HepG2 (cell line): ENCODE measurements at regions not wholly inside any gene's neighbourhood (a gene's known extent, or its start where the extent isn't known, plus 50 kb on each side); places are given as distances from the start of the nearest gene placed in this dataset.

ENCODE experiments used
- ATAC-seq: fragments of 200-7000 bp; cut with Tn5 transposase; 3 replicates; pipeline ENCODE4 v1.9.1; 2020; ENCODE audit warnings: mild to moderate bottlenecking, moderate library complexity
- BruUV-seq: library from RNA; stranded (reverse); fragments of 400-500 nt; replicated peaks from 2 replicates; lab custom pipeline; 2021; lab: Mats Ljungman, UMichigan
- CTCF ChIA-PET: fragments of 300-600 bp; formaldehyde crosslinking; extraction: SDS; loops from one replicate; lab custom pipeline; 2021; ENCODE audit warnings: low total read pairs, inconsistent platforms, low intra/inter-chr PET ratio; lab: Yijun Ruan, JAX
- POLR2A ChIA-PET: fragments of 350-600 bp; sonication (Branson Sonifier 250); formaldehyde crosslinking; loops from one replicate; lab custom pipeline; 2020; ENCODE audit warnings: antibody characterized with exemption, inconsistent platforms; lab: Yijun Ruan, JAX
- DNase-seq: peaks from one replicate; pipeline ENCODE4 v3.0.0-alpha.2; 2015; ENCODE audit warnings: low spot score
- FAIRE-seq: peaks from 3 replicates; lab custom pipeline; 2011; peaks lifted over from hg19 to GRCh38; lab: Jason Lieb, UNC
- H2AFZ ChIP-seq: one replicate; pipeline ENCODE4 v1.6.1; 2011; ENCODE audit warnings: low read length, inconsistent platforms
- H3K27ac ChIP-seq: fragments of 300-600 bp; 3 replicates; pipeline ENCODE4 v1.8.0; 2011; ENCODE audit warnings: mixed run types, mild to moderate bottlenecking, mixed read lengths, low read length, inconsistent platforms; ENCODE audit not compliant: insufficient read depth; ENCODE audit errors: extremely low read length
- H3K27me3 ChIP-seq, 2 experiments: fragments of 200-600 bp in 1 of 2; 2 replicates in 1 of 2; 3 replicates in 1 of 2; pipeline versions ENCODE4 v1.6.0 to v1.8.0; 2011; ENCODE audit warnings: low read length in 2 of 2, mild to moderate bottlenecking in 2 of 2, moderate library complexity in 2 of 2, inconsistent platforms in 1 of 2; ENCODE audit not compliant: insufficient read depth in 2 of 2, control insufficient read depth in 1 of 2
- H3K36me3 ChIP-seq, 2 experiments: fragments of 200-600 bp in 1 of 2; replicated peaks in 1 of 2; 2 replicates in 1 of 2; 3 replicates in 1 of 2; pipeline versions ENCODE4 v1.5.1 to v1.8.0; 2011; ENCODE audit warnings: low read length in 2 of 2, inconsistent platforms in 1 of 2; ENCODE audit not compliant: insufficient read depth in 2 of 2, control insufficient read depth in 1 of 2
- H3K4me1 ChIP-seq: 2 replicates; pipeline ENCODE4 v1.5.1; 2012; ENCODE audit warnings: low read length, inconsistent platforms; ENCODE audit not compliant: insufficient read depth
- H3K4me2 ChIP-seq: 2 replicates; pipeline ENCODE4 v1.6.0; 2011; ENCODE audit warnings: low read depth, low read length, inconsistent platforms
- H3K4me3 ChIP-seq, 3 experiments: fragments of 200-600 bp in 1 of 3; sonication (generic), shearing (Covaris generic) in 1 of 3; replicated peaks in 1 of 3; 2 replicates each; pipeline ENCODE4 v1.5.1; 2011 to 2016; ENCODE audit warnings: low read length in 3 of 3, inconsistent platforms in 2 of 3, low read depth in 2 of 3, mild to moderate bottlenecking in 2 of 3, control low read depth in 1 of 3, mixed read lengths in 1 of 3; ENCODE audit not compliant: insufficient read depth in 1 of 3
- H3K79me2 ChIP-seq: one replicate; pipeline ENCODE4 v1.6.1; 2011; ENCODE audit warnings: low read length, inconsistent platforms; ENCODE audit not compliant: insufficient read depth
- H3K9ac ChIP-seq: 2 replicates; pipeline ENCODE4 v1.6.0; 2011; ENCODE audit warnings: mild to moderate bottlenecking, low read depth, low read length, inconsistent platforms; ENCODE audit not compliant: insufficient read depth
- H3K9me3 ChIP-seq: 2 replicates; pipeline ENCODE4 v1.5.1; 2012; ENCODE audit warnings: mild to moderate bottlenecking, low read length
- H4K20me1 ChIP-seq: 2 replicates; pipeline ENCODE4 v1.6.0; 2011; ENCODE audit warnings: inconsistent platforms, mild to moderate bottlenecking, low read length, moderate library complexity; ENCODE audit not compliant: insufficient read depth
- CEBPG ChIP-seq: IDR thresholded peaks from 2 replicates; pipeline ENCODE4 v1.6.1; 2016
- CREB1 ChIP-seq, 2 experiments: fragments of 450-650 bp in 1 of 2; IDR thresholded peaks; 2 replicates each; pipeline ENCODE4 v1.6.1; 2016 to 2017; ENCODE audit warnings: control low read depth in 1 of 2, mild to moderate bottlenecking in 1 of 2, missing compliant biosample characterization in 1 of 2, missing genetic modification characterization in 1 of 2
- ERF ChIP-seq: IDR thresholded peaks from 2 replicates; pipeline ENCODE4 v1.6.1; 2018; ENCODE audit warnings: missing biosample characterization, missing genetic modification reagents
- GLI4 ChIP-seq: sonication (generic); formaldehyde crosslinking; IDR thresholded peaks from 2 replicates; pipeline ENCODE4 v1.5.1; 2020; ENCODE audit warnings: missing genetic modification reagents, mild to moderate bottlenecking, moderate library complexity, borderline replicate concordance
- HNF4A ChIP-seq: sonication (generic); formaldehyde crosslinking; IDR thresholded peaks from 2 replicates; pipeline ENCODE4 v1.4.0; 2020; ENCODE audit warnings: missing genetic modification reagents
- MEF2D ChIP-seq: sonication (generic); formaldehyde crosslinking; IDR thresholded peaks from 2 replicates; pipeline ENCODE4 v1.5.1; 2020; ENCODE audit warnings: mild to moderate bottlenecking, missing genetic modification reagents
- MLX ChIP-seq: IDR thresholded peaks from 2 replicates; pipeline ENCODE4 v1.6.1; 2016
- MTERF4 ChIP-seq: sonication (generic); formaldehyde crosslinking; IDR thresholded peaks from 2 replicates; pipeline ENCODE4 v1.8.0; 2023; ENCODE audit warnings: mild to moderate bottlenecking, missing genetic modification reagents
- SNAPC4 ChIP-seq: sonication (generic); formaldehyde crosslinking; IDR thresholded peaks from 2 replicates; pipeline ENCODE4 v1.4.0; 2020; ENCODE audit warnings: mild to moderate bottlenecking, missing genetic modification reagents
- THYN1 ChIP-seq: sonication (generic); formaldehyde crosslinking; IDR thresholded peaks from 2 replicates; pipeline ENCODE4 v1.8.1; 2023; ENCODE audit warnings: low read depth, mild to moderate bottlenecking, moderate library complexity, missing genetic modification reagents, borderline replicate concordance
- ZBTB26 ChIP-seq: IDR thresholded peaks from 2 replicates; pipeline ENCODE4 v1.6.1; 2016; ENCODE audit warnings: missing compliant biosample characterization, missing genetic modification reagents, borderline replicate concordance
- ZNF143 ChIP-seq: sonication (generic); formaldehyde crosslinking; IDR thresholded peaks from 2 replicates; pipeline ENCODE4 v1.4.0; 2020; ENCODE audit warnings: missing genetic modification reagents
- ZNF274 ChIP-seq: sonication (generic); formaldehyde crosslinking; IDR thresholded peaks from 2 replicates; pipeline ENCODE4 v1.5.1; 2020; ENCODE audit warnings: mild to moderate bottlenecking, missing genetic modification reagents
- ZNF616 ChIP-seq: sonication (generic); formaldehyde crosslinking; IDR thresholded peaks from 2 replicates; pipeline ENCODE4 v1.5.0; 2020; ENCODE audit warnings: low read depth, mild to moderate bottlenecking, missing genetic modification reagents
- WGBS: methylation state at CpG from one replicate; pipeline ENCODE4 v1.1.6; 2017; ENCODE audit warnings: low lambda C conversion rate; 5-methylcytosine and 5-hydroxymethylcytosine counted together
- in situ Hi-C: cut with HindIII; loops from 2 replicates; pipeline ENCODE4 v1.10.0; 2017; ENCODE audit warnings: low pct_unique_long_range_greater_than_20kb; ENCODE audit not compliant: extremely low pct_ligation_motif_present
- intact Hi-C: fragments of 100-400 bp; cut with micrococcal nuclease; formaldehyde crosslinking; loops from one replicate; pipeline ENCODE4 v1.10.0; 2022; ENCODE audit not compliant: unreplicated experiment

- Histone ChIP-seq H3K4me3 (no peak overlapping the region), H3K79me2 (no peaks in the 10 kb centered on the region), H2AFZ (no peak overlapping the region), H3K4me2 (no peak overlapping the region), H3K4me1 (no peaks in the 10 kb centered on the region), H3K9me3 (no peaks in the 10 kb centered on the region), H3K27ac (no peak overlapping the region), H4K20me1 (no peaks in the 10 kb centered on the region), H3K9ac (no peak overlapping the region), H3K36me3 (no peaks in the 10 kb centered on the region), H3K27me3 (no peaks in the 10 kb centered on the region)
- intact Hi-C loops, result no loop called here
- POLR2A ChIA-PET, result no interaction called here
- no TSS peak for BruUV-seq
- WGBS, result 41% methylated on average over 8 of the region's 9 CpGs
- ATAC-seq (no peak), DNase-seq (no peak), FAIRE-seq (no peak)
- in situ Hi-C loops, result no loop called here
- CTCF ChIA-PET, result no interaction called here
- no peak for TF ChIP-seq MEF2D
- no peak for TF ChIP-seq ZBTB26 (CRISPR knock-in tag)
- TF ChIP-seq MLX (CRISPR knock-in tag), result no peak
- no peak for TF ChIP-seq CREB1 (IDR thresholded peaks at IDR 0.05)
- TF ChIP-seq CREB1 (CRISPR knock-in tag; IDR thresholded peaks at IDR 0.05), result no peak
- no peak for TF ChIP-seq ZNF616 (CRISPR knock-in tag)
- TF ChIP-seq GLI4 (CRISPR knock-in tag), result no peak
- TF ChIP-seq ZNF274 (CRISPR knock-in tag), result no peak
- no peak for TF ChIP-seq MTERF4 (CRISPR knock-in tag)
- no peak for TF ChIP-seq ERF (CRISPR knock-in tag)
- TF ChIP-seq HNF4A (CRISPR knock-in tag), result no peak
- TF ChIP-seq ZNF143 (CRISPR knock-in tag), result no peak
- TF ChIP-seq SNAPC4 (CRISPR knock-in tag), result no peak
- TF ChIP-seq THYN1, result no peak
- no peak for TF ChIP-seq CEBPG
These were observed 289.7 kb downstream of the CDK5RAP2 start for GRCh38 chr9:120289990-120290975.
